ENCODE measurements at regions not wholly inside any gene's neighbourhood (a gene's known extent, or its start where the extent isn't known, plus 50 kb on each side); places are given as distances from the start of the nearest gene placed in this dataset.

DNA sequence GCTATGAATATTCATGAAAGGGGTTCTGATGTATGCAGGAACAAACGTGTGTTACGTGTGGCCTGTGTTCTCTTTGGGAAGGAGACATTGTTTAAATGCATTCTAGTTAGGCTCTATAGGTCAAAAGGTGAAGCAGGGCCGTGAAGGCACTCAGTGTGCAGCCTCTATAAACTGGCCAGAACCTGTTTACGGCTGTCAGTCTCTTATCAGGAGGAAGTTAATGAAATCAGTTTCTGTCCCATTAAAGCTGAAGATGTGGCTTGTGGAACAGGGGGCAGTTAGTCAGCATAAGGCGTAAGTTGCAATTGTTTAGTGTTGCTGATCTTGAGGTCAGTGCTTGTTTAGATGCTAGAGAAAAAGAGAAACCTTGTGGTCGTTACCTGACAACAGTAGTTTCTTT lies 111.5 kb upstream of the KCNG1 start:
- Histone ChIP-seq H3K27ac (no peak overlapping the region), H3K9me3 (no peaks in the 10 kb centered on the region), H3K36me3 (no peaks in the 10 kb centered on the region), H3K27me3 (no peaks in the 10 kb centered on the region), H3K4me3 (no peak overlapping the region), H3K4me1 (no peaks in the 10 kb centered on the region)
- DNase-seq (ENCODE audit: low spot score), result no peak
- TF ChIP-seq, protein P1, sequence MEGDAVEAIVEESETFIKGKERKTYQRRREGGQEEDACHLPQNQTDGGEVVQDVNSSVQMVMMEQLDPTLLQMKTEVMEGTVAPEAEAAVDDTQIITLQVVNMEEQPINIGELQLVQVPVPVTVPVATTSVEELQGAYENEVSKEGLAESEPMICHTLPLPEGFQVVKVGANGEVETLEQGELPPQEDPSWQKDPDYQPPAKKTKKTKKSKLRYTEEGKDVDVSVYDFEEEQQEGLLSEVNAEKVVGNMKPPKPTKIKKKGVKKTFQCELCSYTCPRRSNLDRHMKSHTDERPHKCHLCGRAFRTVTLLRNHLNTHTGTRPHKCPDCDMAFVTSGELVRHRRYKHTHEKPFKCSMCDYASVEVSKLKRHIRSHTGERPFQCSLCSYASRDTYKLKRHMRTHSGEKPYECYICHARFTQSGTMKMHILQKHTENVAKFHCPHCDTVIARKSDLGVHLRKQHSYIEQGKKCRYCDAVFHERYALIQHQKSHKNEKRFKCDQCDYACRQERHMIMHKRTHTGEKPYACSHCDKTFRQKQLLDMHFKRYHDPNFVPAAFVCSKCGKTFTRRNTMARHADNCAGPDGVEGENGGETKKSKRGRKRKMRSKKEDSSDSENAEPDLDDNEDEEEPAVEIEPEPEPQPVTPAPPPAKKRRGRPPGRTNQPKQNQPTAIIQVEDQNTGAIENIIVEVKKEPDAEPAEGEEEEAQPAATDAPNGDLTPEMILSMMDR (IDR thresholded peaks at IDR 0.05), result no peak

DNA sequence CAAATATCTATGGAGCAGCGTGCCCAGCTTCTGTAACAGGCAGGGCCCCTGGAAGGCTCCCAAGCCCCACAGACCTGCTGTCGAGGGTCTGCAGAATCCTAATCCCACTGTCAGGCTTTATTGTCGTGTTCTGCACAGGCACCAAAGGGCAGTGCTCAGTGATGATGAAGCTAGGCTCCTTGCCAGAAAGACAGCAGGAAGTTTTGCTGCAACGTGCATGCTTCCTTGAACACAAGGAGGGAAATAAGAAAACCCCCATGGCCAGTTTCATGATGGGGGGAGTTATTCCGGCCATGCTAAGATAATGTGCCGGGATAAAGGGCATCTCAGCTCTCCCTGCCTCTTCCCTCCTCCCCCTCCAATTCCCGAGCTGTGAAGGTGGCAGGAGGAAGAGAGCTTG lies 109.4 kb upstream of the KCNG1 start:
- DNase-seq (ENCODE audit: low spot score), result no peak
- no peaks in the 10 kb centered on the region for H3K4me1 ChIP-seq
- no peak overlapping the region for H3K4me3 ChIP-seq
- no peaks in the 10 kb centered on the region for H3K36me3 ChIP-seq
- H3K27ac ChIP-seq, result no peak overlapping the region
- H3K27me3 ChIP-seq, result no peaks in the 10 kb centered on the region
- TF ChIP-seq, protein P1 (IDR thresholded peaks at IDR 0.05), result no peak
- H3K9me3 ChIP-seq, result no peaks in the 10 kb centered on the region

DNA sequence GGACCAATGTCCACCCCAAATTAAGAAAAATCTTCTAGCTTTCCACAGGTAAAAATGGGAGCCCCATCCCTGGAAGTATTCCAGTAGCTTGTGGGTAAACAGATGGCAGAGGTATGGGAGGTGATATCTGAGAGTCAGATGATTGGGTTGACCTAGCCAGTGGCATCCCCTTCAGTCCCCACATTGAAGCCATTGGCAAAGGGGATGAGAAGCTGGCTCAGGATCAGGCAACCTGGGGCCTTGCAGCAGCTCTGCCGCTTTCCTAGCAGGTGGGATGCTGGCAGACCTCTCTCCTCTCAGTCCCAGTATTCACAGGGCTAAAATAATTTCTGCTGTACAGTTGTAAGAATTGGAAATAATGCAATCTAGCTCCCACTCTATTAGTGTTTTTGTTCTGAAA lies 108.9 kb upstream of the KCNG1 start:
- no peaks in the 10 kb centered on the region for H3K9me3 ChIP-seq
- no peaks in the 10 kb centered on the region for H3K4me1 ChIP-seq
- TF ChIP-seq, protein P1 (IDR thresholded peaks at IDR 0.05), result no peak
- no peaks in the 10 kb centered on the region for H3K27me3 ChIP-seq
- H3K36me3 ChIP-seq, result no peaks in the 10 kb centered on the region
- no peak overlapping the region for H3K27ac ChIP-seq
- no peak overlapping the region for H3K4me3 ChIP-seq
- no peak for DNase-seq (ENCODE audit: low spot score)

DNA sequence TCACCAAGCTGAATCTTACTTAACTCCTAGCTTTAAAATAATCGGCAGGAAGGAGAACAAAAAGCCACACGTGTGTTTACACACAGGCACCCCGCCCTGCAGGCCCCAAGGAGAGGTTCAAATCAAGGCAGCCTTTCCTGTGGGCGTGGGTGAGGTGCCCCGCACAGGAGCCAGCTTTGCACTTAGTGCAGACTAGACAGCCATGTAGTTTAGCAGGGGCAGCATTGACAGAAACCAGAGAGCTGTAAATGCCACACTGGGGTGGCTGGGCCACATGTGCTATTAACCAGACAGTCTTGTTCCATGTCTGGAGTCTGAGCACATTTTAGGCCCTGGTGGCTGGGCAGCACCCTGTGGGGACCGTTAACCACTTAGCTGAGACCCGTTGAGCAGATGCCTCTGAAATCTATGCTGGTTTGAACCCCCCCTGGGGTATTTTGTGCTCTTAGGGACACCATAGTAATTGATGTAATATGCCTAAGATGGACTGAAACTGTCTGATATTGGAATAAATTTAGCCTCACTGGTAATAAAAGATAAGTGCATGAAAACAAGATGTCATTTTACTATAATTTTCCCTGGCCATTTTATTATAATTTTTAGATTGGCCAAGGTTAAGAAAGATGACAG lies 106.4 kb upstream of the KCNG1 start:
- TF ChIP-seq, protein P1 (IDR thresholded peaks at IDR 0.05), result no peak
- no peak for DNase-seq (ENCODE audit: low spot score)
- H3K4me3 ChIP-seq, result no peak overlapping the region
- H3K36me3 ChIP-seq, result no peaks in the 10 kb centered on the region
- H3K27ac ChIP-seq, result no peak overlapping the region
- H3K9me3 ChIP-seq, result no peaks in the 10 kb centered on the region
- no peaks in the 10 kb centered on the region for H3K4me1 ChIP-seq
- no peaks in the 10 kb centered on the region for H3K27me3 ChIP-seq

DNA sequence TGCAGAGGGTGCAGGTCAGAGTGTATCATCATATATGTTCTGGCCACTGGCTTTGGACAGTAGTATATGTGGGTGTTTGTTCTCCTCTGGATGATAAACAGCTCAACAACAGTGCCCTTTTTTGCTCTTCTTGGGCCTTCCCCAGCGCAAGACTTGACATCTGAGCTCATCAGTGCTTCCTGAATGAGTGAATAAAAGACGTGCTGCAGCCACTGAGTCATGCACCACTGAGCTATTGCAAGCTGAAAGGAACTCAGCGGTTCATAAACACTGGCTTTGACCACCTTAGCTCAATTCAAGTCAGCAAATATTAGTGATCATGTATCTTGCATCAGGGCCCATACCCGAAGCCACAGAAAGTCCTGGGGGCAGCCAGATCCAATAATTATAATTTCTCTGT lies 105.3 kb upstream of the KCNG1 start:
- TF ChIP-seq, protein P1 (IDR thresholded peaks at IDR 0.05), result no peak
- Histone ChIP-seq H3K9me3 (no peaks in the 10 kb centered on the region), H3K4me1 (no peaks in the 10 kb centered on the region), H3K27me3 (no peaks in the 10 kb centered on the region), H3K27ac (no peak overlapping the region), H3K36me3 (no peaks in the 10 kb centered on the region), H3K4me3 (no peak overlapping the region)
- DNase-seq (ENCODE audit: low spot score), result no peak

DNA sequence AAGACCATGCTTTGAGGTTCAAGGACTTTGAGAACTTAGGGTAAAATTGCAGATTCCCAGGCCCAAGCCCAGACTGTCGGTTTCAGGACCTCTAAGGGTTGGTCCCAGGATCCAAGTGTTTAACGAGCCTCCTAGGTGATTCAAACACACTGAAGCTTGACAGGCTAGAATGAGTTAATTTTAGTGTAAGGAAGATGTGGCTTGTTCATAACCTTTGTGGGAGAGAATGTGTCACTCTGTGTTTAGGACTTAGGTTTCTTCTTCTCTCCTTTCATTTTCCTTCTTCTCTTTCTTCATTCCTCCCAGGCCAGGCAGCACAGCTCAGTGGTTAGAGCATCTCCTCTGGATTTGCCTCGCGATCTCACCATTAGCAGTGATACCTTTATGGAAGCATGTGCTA lies 104.8 kb upstream of the KCNG1 start:
- H3K27me3 ChIP-seq, result no peaks in the 10 kb centered on the region
- no peaks in the 10 kb centered on the region for H3K4me1 ChIP-seq
- H3K4me3 ChIP-seq, result no peak overlapping the region
- no peak overlapping the region for H3K27ac ChIP-seq
- TF ChIP-seq, protein P1 (IDR thresholded peaks at IDR 0.05), result no peak
- H3K36me3 ChIP-seq, result no peaks in the 10 kb centered on the region
- DNase-seq (ENCODE audit: low spot score), result no peak
- H3K9me3 ChIP-seq, result no peaks in the 10 kb centered on the region

Data from right atrium auricular region (tissue), 2 donors.